HEK293 (cell line): ENCODE measurements at regions not wholly inside any gene's neighbourhood (a gene's known extent, or its start where the extent isn't known, plus 50 kb on each side); places are given as distances from the start of the nearest gene placed in this dataset.

Source experiments
- CTCF ChIP-seq: fragments of 450-650 bp; formaldehyde crosslinking; IDR thresholded peaks from 2 replicates; pipeline ENCODE4 v1.5.1; 2016; ENCODE audit warnings: missing biosample characterization, missing genetic modification characterization
- REST ChIP-seq: fragments of 450-650 bp; formaldehyde crosslinking; IDR thresholded peaks from 2 replicates; pipeline ENCODE4 v1.5.1; 2016; ENCODE audit warnings: missing biosample characterization, missing genetic modification characterization
- TSHZ1 ChIP-seq: fragments of 450-650 bp; formaldehyde crosslinking; IDR thresholded peaks from 2 replicates; pipeline ENCODE4 v1.5.1; 2016; ENCODE audit warnings: missing biosample characterization, missing genetic modification characterization, borderline replicate concordance
- ZBTB11 ChIP-seq: fragments of 450-650 bp; formaldehyde crosslinking; conservative IDR thresholded peaks from 2 replicates; pipeline ENCODE4 v1.5.1; 2016; ENCODE audit warnings: low read depth, missing biosample characterization, missing genetic modification characterization
- ZNF114 ChIP-seq: fragments of 450-650 bp; formaldehyde crosslinking; IDR thresholded peaks from 2 replicates; pipeline ENCODE4 v1.5.0; 2017; ENCODE audit warnings: missing biosample characterization, missing genetic modification characterization
- ZNF239 ChIP-seq: fragments of 450-650 bp; formaldehyde crosslinking; IDR thresholded peaks from 2 replicates; pipeline ENCODE4 v1.5.1; 2016; ENCODE audit warnings: missing biosample characterization, missing genetic modification characterization
- ZNF571 ChIP-seq: fragments of 450-650 bp; formaldehyde crosslinking; IDR thresholded peaks from 2 replicates; pipeline ENCODE4 v1.5.0; 2017; ENCODE audit warnings: missing biosample characterization, missing genetic modification characterization

GRCh38 chr12:14263742-14264141 is 101.7 kb upstream of the ATF7IP start:
- TF ChIP-seq CTCF (tag by site-specific recombination) (no peak), REST (no peak), TSHZ1 (tag by site-specific recombination) (no peak), ZNF114 (tag by site-specific recombination) (no peak), ZNF571 (tag by site-specific recombination) (no peak), ZNF239 (tag by site-specific recombination) (no peak), ZBTB11 (tag by site-specific recombination) (no peak)
